ENCODE measurements at regions not wholly inside any gene's neighbourhood (a gene's known extent, or its start where the extent isn't known, plus 50 kb on each side); places are given as distances from the start of the nearest gene placed in this dataset.

- Histone ChIP-seq H3K9me3 (ENCODE audit: control insufficient read depth, insufficient read depth, low read depth, low read length) (no peaks in the 10 kb centered on the region), H2AFZ (ENCODE audit: low read length) (no peak overlapping the region), H3K27me3 (ENCODE audit: control insufficient read depth, insufficient read depth, low read length) (no peaks in the 10 kb centered on the region), H4K20me1 (ENCODE audit: control insufficient read depth, extremely low read depth, insufficient read depth, low read length) (no peaks in the 10 kb centered on the region), H3K4me3 (replicated peaks in 1 of 4; ENCODE audit: control extremely low read depth in 1 of 4, insufficient read depth in 1 of 4, low read depth in 3 of 4, low read length in 4 of 4) (no peak overlapping the region), H3K4me2 (ENCODE audit: extremely low read depth, insufficient read depth, low read length) (no peak overlapping the region), H3K9ac (ENCODE audit: insufficient read depth, low read length) (no peak overlapping the region), H3K36me3 (ENCODE audit: control insufficient read depth, insufficient read depth, low read length) (no peaks in the 10 kb centered on the region), H3K4me1 (ENCODE audit: control insufficient read depth, extremely low read depth, insufficient read depth, low read length) (no peaks in the 10 kb centered on the region), H3K79me2 (ENCODE audit: control insufficient read depth, insufficient read depth, low read length) (no peaks in the 10 kb centered on the region), H3K27ac (ENCODE audit: insufficient read depth, low read length) (no peak overlapping the region)
- DNase-seq (ENCODE audit: low read depth in 2 of 2) = peak; percentile 30 to 97
- no peak for TF ChIP-seq EZH2 (IDR thresholded peaks at IDR 0.05; ENCODE audit: low read length, missing control alignments)
These were observed 761.5 kb downstream of the EFNB2 start for GRCh38 chr13:105773863-105774538.

- H3K36me3 ChIP-seq (ENCODE audit: control insufficient read depth, insufficient read depth, low read length) = no peaks in the 10 kb centered on the region
- no peak for DNase-seq (ENCODE audit: low read depth in 2 of 2)
- H3K9ac ChIP-seq (ENCODE audit: insufficient read depth, low read length) = no peak overlapping the region
- no peaks in the 10 kb centered on the region for H3K79me2 ChIP-seq (ENCODE audit: control insufficient read depth, insufficient read depth, low read length)
- no peak overlapping the region for H3K4me2 ChIP-seq (ENCODE audit: extremely low read depth, insufficient read depth, low read length)
- no peaks in the 10 kb centered on the region for H3K9me3 ChIP-seq (ENCODE audit: control insufficient read depth, insufficient read depth, low read depth, low read length)
- no peak overlapping the region for H3K27ac ChIP-seq (ENCODE audit: insufficient read depth, low read length)
- TF ChIP-seq CTCF (conservative IDR thresholded peaks at IDR 0.05 in 1 of 2, IDR thresholded peaks at IDR 0.05 in 1 of 2; ENCODE audit: low read depth in 1 of 2, low read length in 2 of 2) (no peak), EZH2 (IDR thresholded peaks at IDR 0.05; ENCODE audit: low read length, missing control alignments) (no peak)
- H3K27me3 ChIP-seq (ENCODE audit: control insufficient read depth, insufficient read depth, low read length) = no peaks in the 10 kb centered on the region
- H3K4me1 ChIP-seq (ENCODE audit: control insufficient read depth, extremely low read depth, insufficient read depth, low read length) = no peaks in the 10 kb centered on the region
- H4K20me1 ChIP-seq (ENCODE audit: control insufficient read depth, extremely low read depth, insufficient read depth, low read length) = no peaks in the 10 kb centered on the region
- H2AFZ ChIP-seq (ENCODE audit: low read length) = no peak overlapping the region
- no peak overlapping the region for H3K4me3 ChIP-seq (replicated peaks in 1 of 4; ENCODE audit: control extremely low read depth in 1 of 4, insufficient read depth in 1 of 4, low read depth in 3 of 4, low read length in 4 of 4)
These were observed 762.2 kb downstream of the EFNB2 start for GRCh38 chr13:105773241-105773640.

- Histone ChIP-seq H3K27ac (ENCODE audit: insufficient read depth, low read length) (no peak overlapping the region), H3K79me2 (ENCODE audit: control insufficient read depth, insufficient read depth, low read length) (no peaks in the 10 kb centered on the region), H3K4me3 (replicated peaks in 1 of 4; ENCODE audit: control extremely low read depth in 1 of 4, insufficient read depth in 1 of 4, low read depth in 3 of 4, low read length in 4 of 4) (no peak overlapping the region), H3K9ac (ENCODE audit: insufficient read depth, low read length) (no peak overlapping the region), H3K36me3 (ENCODE audit: control insufficient read depth, insufficient read depth, low read length) (no peaks in the 10 kb centered on the region), H3K27me3 (ENCODE audit: control insufficient read depth, insufficient read depth, low read length) (no peaks in the 10 kb centered on the region), H2AFZ (ENCODE audit: low read length) (no peak overlapping the region), H3K4me1 (ENCODE audit: control insufficient read depth, extremely low read depth, insufficient read depth, low read length) (no peaks in the 10 kb centered on the region), H3K9me3 (ENCODE audit: control insufficient read depth, insufficient read depth, low read depth, low read length) (no peaks in the 10 kb centered on the region), H3K4me2 (ENCODE audit: extremely low read depth, insufficient read depth, low read length) (no peak overlapping the region), H4K20me1 (ENCODE audit: control insufficient read depth, extremely low read depth, insufficient read depth, low read length) (no peaks in the 10 kb centered on the region)
- TF ChIP-seq CTCF (conservative IDR thresholded peaks at IDR 0.05 in 1 of 2, IDR thresholded peaks at IDR 0.05 in 1 of 2; ENCODE audit: low read depth in 1 of 2, low read length in 2 of 2) (no peak), EZH2 (IDR thresholded peaks at IDR 0.05; ENCODE audit: low read length, missing control alignments) (no peak)
- DNase-seq (ENCODE audit: low read depth in 2 of 2) = peak; percentile 11 to 37
These were observed 771.0 kb downstream of the EFNB2 start for GRCh38 chr13:105764486-105764885.
